ENCODE measurements at regions not wholly inside any gene's neighbourhood (a gene's known extent, or its start where the extent isn't known, plus 50 kb on each side); places are given as distances from the start of the nearest gene placed in this dataset.

DNA sequence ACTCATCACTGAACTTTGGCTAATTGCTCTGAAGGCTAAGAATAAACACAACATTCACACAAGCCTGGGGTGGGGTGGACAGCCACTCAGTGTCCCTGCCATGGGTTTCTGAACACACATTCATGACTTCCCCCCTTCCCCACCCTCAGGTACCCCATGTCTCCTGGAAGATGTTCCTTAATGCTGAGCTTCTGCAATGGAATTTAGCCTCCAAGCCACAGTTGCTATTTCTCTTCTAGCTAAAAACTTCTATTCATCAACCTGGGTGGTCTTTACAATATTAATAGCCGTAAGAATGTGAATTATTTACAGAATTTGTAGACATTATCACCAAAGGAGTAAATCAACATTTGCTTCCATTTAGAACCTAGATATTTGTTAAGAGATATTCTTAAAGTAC is 175.1 kb downstream of the ACKR3 start:
- DNase-seq (ENCODE audit: low spot score), result no peak

- DNase-seq (ENCODE audit: low spot score), result peak; percentile 49
These were observed 176.0 kb downstream of the ACKR3 start for GRCh38 chr2:236745420-236746210.

- no peak for DNase-seq (ENCODE audit: low spot score)
These were observed 177.2 kb downstream of the ACKR3 start for GRCh38 chr2:236746833-236747232.

GRCh38 chr2:236747426-236747825 is 177.8 kb downstream of the ACKR3 start:
- DNase-seq (ENCODE audit: low spot score), result no peak

DNA sequence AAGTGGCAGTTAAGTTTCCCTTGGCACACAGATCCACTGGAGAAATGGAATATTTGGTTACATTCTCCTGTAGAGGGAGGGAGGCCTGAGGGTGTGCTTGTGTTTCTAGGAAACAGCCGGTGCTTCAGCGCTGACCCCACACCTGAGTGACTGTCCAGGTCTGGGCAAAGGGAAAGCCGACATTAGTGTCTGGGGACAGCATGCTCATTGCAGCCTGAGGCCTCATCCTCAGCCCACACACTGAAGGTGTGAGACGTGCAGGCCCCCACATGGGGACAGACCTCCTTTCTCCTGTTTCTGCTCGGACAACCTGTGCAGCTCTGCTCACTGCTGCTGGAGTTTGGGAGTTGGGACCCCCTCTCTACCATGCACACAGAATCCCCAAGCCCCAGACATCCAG is 178.3 kb downstream of the ACKR3 start:
- DNase-seq (ENCODE audit: low spot score), result no peak

- no peak for DNase-seq (ENCODE audit: low spot score)
These were observed 178.8 kb downstream of the ACKR3 start for GRCh38 chr2:236748385-236748784.

DNA sequence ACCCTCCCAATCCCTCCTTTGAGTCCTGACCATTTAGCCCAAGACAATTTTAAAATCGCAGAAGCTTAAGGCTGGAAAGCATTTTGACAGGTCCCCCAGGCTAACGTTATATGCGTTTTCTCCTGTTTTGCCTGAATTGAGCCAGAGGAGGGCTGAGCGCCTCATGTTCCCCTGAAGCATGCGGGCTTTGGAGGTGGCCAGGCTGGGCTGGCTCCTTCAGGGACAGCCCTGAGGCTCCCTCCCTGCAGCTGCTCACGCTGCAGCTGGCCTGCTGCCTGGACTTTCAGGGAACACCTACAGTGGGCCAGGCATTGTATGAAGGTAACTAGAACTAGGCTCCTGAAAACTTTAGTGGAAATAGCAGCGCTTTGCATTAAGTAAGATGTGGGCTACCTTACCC is 179.2 kb downstream of the ACKR3 start:
- DNase-seq (ENCODE audit: low spot score), result peak; percentile 39

DNA sequence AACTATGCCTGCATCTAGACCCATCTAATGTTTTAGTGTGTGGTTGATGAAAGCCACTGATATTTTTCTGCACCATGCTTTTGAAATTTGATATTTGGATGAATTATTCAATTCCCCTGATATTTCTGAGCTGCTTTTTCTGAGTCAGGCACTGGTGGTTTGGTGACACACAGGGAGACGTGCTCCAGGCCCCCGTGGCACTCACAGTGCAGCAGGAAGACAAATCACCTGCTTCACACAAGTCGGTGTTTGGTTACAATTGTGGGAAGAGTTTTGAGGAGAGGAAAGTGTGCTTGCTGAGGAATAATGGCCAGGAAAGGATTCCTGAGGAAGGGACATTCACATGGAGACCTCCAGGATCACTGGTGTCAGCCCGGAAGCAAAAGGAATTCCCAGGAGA is 179.7 kb downstream of the ACKR3 start:
- DNase-seq (ENCODE audit: low spot score), result peak; percentile 82

- DNase-seq (ENCODE audit: low spot score), result no peak
These were observed 182.5 kb downstream of the ACKR3 start for GRCh38 chr2:236752096-236752495.

GRCh38 chr2:236753606-236754270 is 184.1 kb downstream of the ACKR3 start:
- no peak for DNase-seq (ENCODE audit: low spot score)

GRCh38 chr2:236754271-236754944 is 184.8 kb downstream of the ACKR3 start:
- DNase-seq (ENCODE audit: low spot score), result no peak

DNA sequence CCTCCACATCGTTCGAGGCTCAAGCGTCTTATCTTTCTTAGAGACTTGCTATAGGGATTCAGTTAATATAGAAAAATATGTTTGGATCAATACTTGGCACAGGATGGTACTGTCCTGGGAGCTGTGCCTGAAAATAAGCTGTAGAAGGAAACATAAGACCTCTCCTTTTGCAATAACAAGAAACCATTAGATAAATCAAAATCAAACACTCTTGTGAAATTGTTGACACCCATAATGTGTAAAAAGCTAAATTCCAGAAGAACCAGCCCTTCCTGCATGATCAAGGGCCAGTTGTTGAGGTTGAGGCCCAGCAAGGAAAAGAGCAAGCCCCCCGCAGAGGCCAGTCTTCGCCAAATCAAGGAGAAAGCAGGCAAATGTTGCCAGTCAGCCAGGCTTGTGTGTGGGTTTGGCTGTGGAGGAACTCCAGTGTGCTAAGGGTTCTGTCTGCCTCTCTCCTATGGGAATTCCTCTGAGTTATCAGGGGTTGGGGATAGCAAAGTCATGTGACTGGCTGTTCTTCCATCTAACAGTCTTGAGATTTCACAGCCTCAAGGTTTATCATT is 185.7 kb downstream of the ACKR3 start:
- DNase-seq (ENCODE audit: low spot score), result no peak

DNA sequence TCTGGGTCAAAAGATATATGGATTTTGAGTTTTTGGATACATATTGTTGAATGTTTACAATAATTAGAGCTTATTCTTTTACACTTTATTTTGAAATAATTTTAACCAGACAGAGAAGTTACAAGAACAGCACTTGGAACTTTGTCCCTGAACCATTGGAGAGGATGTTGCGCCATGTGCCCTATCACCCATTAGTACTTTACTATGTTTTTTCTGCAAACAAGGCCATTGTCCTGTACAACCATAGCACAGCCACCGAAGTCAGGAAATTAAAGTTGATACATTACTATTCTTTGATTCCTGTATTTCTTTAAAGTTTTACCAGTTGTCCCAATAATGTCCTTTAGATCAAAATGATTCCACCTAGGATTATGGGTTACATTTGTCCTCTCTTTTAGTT is 188.8 kb downstream of the ACKR3 start:
- DNase-seq (ENCODE audit: low spot score), result no peak

GRCh38 chr2:236760246-236760645 is 190.6 kb downstream of the ACKR3 start:
- DNase-seq (ENCODE audit: low spot score), result no peak

DNA sequence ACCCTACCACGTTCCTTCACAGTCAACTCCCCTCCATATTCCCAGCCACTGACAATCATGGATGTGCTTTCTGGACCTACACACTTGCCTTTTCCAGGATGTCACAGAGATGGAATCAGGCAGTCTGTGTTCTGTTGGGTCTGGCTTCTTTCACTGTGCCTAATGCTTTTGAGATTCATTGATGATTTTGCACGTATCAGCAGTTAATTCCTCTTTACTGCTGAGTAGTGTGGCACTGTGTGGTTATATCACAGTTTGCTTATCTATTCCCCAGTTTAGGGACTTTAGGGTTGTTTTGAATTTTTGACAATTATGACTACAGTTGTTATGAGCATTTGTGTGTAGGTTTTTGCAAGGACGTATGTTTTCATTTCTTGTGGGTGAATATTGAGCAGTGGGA is 191.7 kb downstream of the ACKR3 start:
- no peak for DNase-seq (ENCODE audit: low spot score)

DNA sequence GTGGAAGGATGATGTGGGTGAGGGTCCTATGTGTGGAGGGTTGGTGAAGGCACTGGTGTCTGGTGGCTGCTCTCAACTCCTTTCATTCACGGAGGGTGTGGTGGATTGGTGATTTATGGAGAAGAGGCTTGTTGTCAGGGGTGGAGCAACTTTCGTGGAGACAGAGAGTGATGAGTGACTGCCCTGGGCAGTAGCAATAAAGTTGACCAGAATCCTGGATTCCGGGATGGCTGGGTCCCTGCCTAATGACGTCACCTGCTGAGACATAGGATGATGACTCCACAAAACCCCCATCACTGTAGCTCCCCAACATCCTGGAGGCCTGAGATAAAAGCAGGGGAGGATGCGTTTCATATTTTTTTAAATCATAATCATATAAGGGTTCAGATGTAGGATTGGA is 193.0 kb downstream of the ACKR3 start:
- no peak for DNase-seq (ENCODE audit: low spot score)

- DNase-seq (ENCODE audit: low spot score), result no peak
These were observed 194.2 kb downstream of the ACKR3 start for GRCh38 chr2:236763857-236764256.

DNA sequence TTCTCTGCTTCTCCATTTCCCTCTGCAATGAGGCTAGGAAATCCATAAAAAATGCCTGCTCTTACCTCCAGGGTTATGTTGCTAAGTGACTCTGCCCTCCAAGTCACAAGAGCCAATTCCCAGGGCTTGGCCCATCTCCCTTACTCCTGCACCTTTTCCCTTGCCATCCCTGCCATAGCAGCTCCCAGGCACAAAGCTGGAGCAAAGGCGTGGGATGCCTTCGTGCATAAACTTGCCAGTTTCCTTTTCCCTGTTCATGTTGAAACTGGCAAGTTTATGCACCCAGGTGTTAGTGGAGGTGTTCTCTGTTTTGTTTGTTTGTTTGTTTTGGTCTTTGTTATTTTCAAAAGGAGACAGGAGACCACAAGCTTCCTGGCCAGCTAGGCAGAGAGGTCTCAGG is 195.1 kb downstream of the ACKR3 start:
- DNase-seq (ENCODE audit: low spot score), result no peak

DNA sequence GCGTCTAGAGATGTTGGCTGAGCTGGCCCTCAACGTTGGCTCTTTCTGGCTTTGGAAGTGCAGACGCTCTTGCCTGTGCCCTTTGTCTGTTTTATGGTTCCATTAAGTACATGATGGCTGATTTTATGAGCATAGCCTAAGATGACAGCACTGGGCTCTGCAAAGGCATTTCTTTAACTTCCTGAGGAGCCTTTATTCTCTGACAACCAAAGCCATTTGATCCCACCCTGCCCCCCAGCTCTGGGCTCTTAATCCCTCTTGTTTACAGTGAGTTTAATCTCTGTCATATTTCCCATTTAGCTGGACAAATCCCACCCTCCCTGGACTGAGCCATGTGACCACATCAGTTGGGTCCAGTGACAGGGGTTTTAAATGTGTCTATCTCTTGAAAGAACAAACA is 195.9 kb downstream of the ACKR3 start:
- no peak for DNase-seq (ENCODE audit: low spot score)

DNA sequence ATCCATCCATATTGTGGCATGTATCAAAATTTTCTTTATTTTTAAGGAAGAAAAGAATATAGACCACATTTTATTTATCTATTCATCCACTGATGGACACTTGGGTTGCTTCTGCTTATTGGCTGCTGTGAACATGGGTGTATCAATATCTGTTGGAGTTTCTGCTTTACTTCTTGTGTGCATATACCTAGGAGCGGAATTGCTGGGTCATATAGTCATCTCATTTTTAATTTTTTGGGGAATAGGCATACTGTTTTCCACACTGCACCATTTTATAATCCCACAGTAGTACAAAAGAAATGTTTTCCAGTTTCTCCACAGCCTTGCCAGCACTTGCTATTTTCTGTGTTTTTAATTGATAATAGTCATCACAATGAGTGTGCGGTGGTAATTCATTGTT is 197.2 kb downstream of the ACKR3 start:
- no peak for DNase-seq (ENCODE audit: low spot score)

GRCh38 chr2:236767941-236768340 is 198.3 kb downstream of the ACKR3 start:
- no peak for DNase-seq (ENCODE audit: low spot score)

GRCh38 chr2:236768393-236769140 is 198.9 kb downstream of the ACKR3 start:
- peak; percentile 69 for DNase-seq (ENCODE audit: low spot score)
